PC-9 (cell line): ENCODE measurements at regions not wholly inside any gene's neighbourhood (a gene's known extent, or its start where the extent isn't known, plus 50 kb on each side); places are given as distances from the start of the nearest gene placed in this dataset.

Experiments
- BruUV-seq: library from RNA; stranded (reverse); fragments of 400-500 nt; replicated peaks from 2 replicates; lab custom pipeline; 2021; lab: Mats Ljungman, UMichigan
- CTCF ChIA-PET: fragments of 300-600 bp; sonication (Branson Sonifier 250); formaldehyde crosslinking; loops from one replicate; lab custom pipeline; 2022; ENCODE audit warnings: antibody characterized with exemption; lab: Charles Lee
- POLR2A ChIA-PET: fragments of 300-600 bp; sonication (Branson Sonifier 250); formaldehyde crosslinking; loops from one replicate; lab custom pipeline; 2022; ENCODE audit warnings: antibody characterized with exemption; ENCODE audit not compliant: unreplicated experiment; lab: Charles Lee
- DNase-seq, 2 experiments: peaks; one replicate each; pipeline versions ENCODE4 v3.0.0 to v3.0.0-alpha.2; 2015 to 2022; ENCODE audit warnings: mixed read lengths in 1 of 2
- H2AFZ ChIP-seq: fragments of 200-600 bp; sonication (generic); 2 replicates; pipeline ENCODE4 v1.8.1; 2017; ENCODE audit warnings: antibody characterized with exemption
- H3F3A ChIP-seq: fragments of 200-600 bp; sonication (generic); 2 replicates; pipeline ENCODE4 v1.8.1; 2017; ENCODE audit warnings: antibody characterized with exemption, mild to moderate bottlenecking, low read depth; ENCODE audit not compliant: insufficient read depth
- H3K27ac ChIP-seq: fragments of 200-600 bp; sonication (generic); 2 replicates; pipeline ENCODE4 v1.6.1; 2016; ENCODE audit warnings: mixed run types
- H3K27me3 ChIP-seq: fragments of 200-600 bp; sonication (generic); 2 replicates; pipeline ENCODE4 v1.6.1; 2016; ENCODE audit warnings: low read depth, mixed run types; ENCODE audit not compliant: insufficient read depth
- H3K36me3 ChIP-seq: fragments of 200-600 bp; sonication (generic); 2 replicates; pipeline ENCODE4 v1.6.1; 2016; ENCODE audit warnings: low read depth, mixed run types
- H3K4me1 ChIP-seq: fragments of 200-600 bp; sonication (generic); replicated peaks from 2 replicates; pipeline ENCODE4 v1.6.1; 2016; ENCODE audit warnings: mixed run types; ENCODE audit not compliant: insufficient read depth
- H3K4me2 ChIP-seq: fragments of 200-600 bp; sonication (generic); 2 replicates; pipeline ENCODE4 v1.6.1; 2017; ENCODE audit warnings: mixed run types
- H3K4me3 ChIP-seq: fragments of 200-600 bp; sonication (generic); 2 replicates; pipeline ENCODE4 v1.6.1; 2016; ENCODE audit warnings: mixed run types
- H3K79me2 ChIP-seq: fragments of 200-600 bp; sonication (generic); 2 replicates; pipeline ENCODE4 v1.6.1; 2017; ENCODE audit warnings: low read depth, mixed run types
- H3K9me2 ChIP-seq: fragments of 200-600 bp; sonication (generic); 2 replicates; pipeline ENCODE4 v1.8.1; 2017; ENCODE audit warnings: mild to moderate bottlenecking; ENCODE audit not compliant: insufficient read depth
- H3K9me3 ChIP-seq: fragments of 200-600 bp; sonication (generic); 2 replicates; pipeline ENCODE4 v1.8.1; 2016; ENCODE audit warnings: low read depth; ENCODE audit not compliant: insufficient read depth
- H4K20me1 ChIP-seq: fragments of 200-600 bp; sonication (generic); 2 replicates; pipeline ENCODE4 v1.8.1; 2017; ENCODE audit not compliant: insufficient read depth
- CTCF ChIP-seq: fragments of 200-600 bp; sonication (generic); conservative IDR thresholded peaks from 2 replicates; pipeline ENCODE4 v1.6.1; 2017; ENCODE audit warnings: mixed run types, antibody characterized with exemption, mild to moderate bottlenecking, moderate library complexity
- EZH2 ChIP-seq: fragments of 200-600 bp; sonication (generic); IDR thresholded peaks from 2 replicates; pipeline ENCODE4 v1.8.0; 2017; ENCODE audit warnings: antibody characterized with exemption, low read depth
- intact Hi-C: fragments of 100-400 bp; cut with micrococcal nuclease; formaldehyde crosslinking; loops from one replicate; pipeline ENCODE4 v1.10.0; 2022; ENCODE audit not compliant: unreplicated experiment

GRCh38 chr14:103259801-103260628 is 74.0 kb upstream of the EIF5 start:
- Histone ChIP-seq H2AFZ (peak overlapping the region; percentile 83), H3K79me2 (no peaks in the 10 kb centered on the region), H4K20me1 (no peaks in the 10 kb centered on the region), H3F3A (peaks cover 42% of the 10 kb centered on the region), H3K4me3 (peak overlapping the region; percentile 58), H3K9me2 (no peaks in the 10 kb centered on the region), H3K9me3 (peaks cover 10% of the 10 kb centered on the region), H3K27me3 (no peaks in the 10 kb centered on the region), H3K4me1 (peaks cover 50% of the 10 kb centered on the region), H3K36me3 (no peaks in the 10 kb centered on the region), H3K27ac (peak overlapping the region; percentile 80), H3K4me2 (peak overlapping the region; percentile 82)
- DNase-seq, result peak in 1 of 2 experiments; percentile 74
- TF ChIP-seq EZH2 (no peak), CTCF (no peak)
- no TSS peak for BruUV-seq
- ChIA-PET POLR2A (interaction anchor here (0.6 to 0.7 kb wide), 2 partner anchors 54 to 164 kb away, joined by 3 to 4 read pairs; no protein-coding TSS in a partner anchor), CTCF (no interaction called here)
- intact Hi-C loops, result loop anchor here (5.0 kb wide), 1 partner anchor 53 kb away; no protein-coding TSS in a partner anchor

- ChIA-PET CTCF (interaction anchor here (1.2 kb wide), 1 partner anchor 10 kb away, joined by 3 read pairs; no protein-coding TSS in a partner anchor), POLR2A (interaction anchor here (0.6 kb wide), 2 partner anchors 53 to 160 kb away, joined by 4 to 8 read pairs; no protein-coding TSS in a partner anchor)
- Histone ChIP-seq H3K4me2 (peak overlapping the region; percentile 82), H3K9me3 (peaks cover 10% of the 10 kb centered on the region), H3K27ac (peak overlapping the region; percentile 80), H3K27me3 (no peaks in the 10 kb centered on the region), H4K20me1 (no peaks in the 10 kb centered on the region), H3K9me2 (no peaks in the 10 kb centered on the region), H3F3A (peaks cover 42% of the 10 kb centered on the region), H3K4me1 (peaks cover 47% of the 10 kb centered on the region), H2AFZ (peak overlapping the region; percentile 83), H3K36me3 (no peaks in the 10 kb centered on the region), H3K79me2 (no peaks in the 10 kb centered on the region), H3K4me3 (peak overlapping the region; percentile 58)
- intact Hi-C loops, result loop anchor here (5.0 kb wide), 1 partner anchor 53 kb away; no protein-coding TSS in a partner anchor
- TF ChIP-seq CTCF (no peak), EZH2 (no peak)
- peak; percentile 68 to 71 for DNase-seq
- BruUV-seq, result no TSS peak
Observed at GRCh38 chr14:103260629-103261124, 73.4 kb upstream of the EIF5 start.

- no peaks in the 10 kb centered on the region for H3K36me3 ChIP-seq
- no peak overlapping the region for H3K27ac ChIP-seq
- BruUV-seq, result no TSS peak
- CTCF ChIA-PET, result no interaction called here
- no peak for TF ChIP-seq EZH2
- no peak for TF ChIP-seq CTCF
- no peaks in the 10 kb centered on the region for H3K9me2 ChIP-seq
- H3K79me2 ChIP-seq, result no peaks in the 10 kb centered on the region
- peaks cover 14% of the 10 kb centered on the region; the same call in 1 of the 2 replicates for H3F3A ChIP-seq
- no peaks in the 10 kb centered on the region for H4K20me1 ChIP-seq
- intact Hi-C loops, result no loop called here
- H2AFZ ChIP-seq, result no peak overlapping the region
- H3K9me3 ChIP-seq, result no peaks in the 10 kb centered on the region; the same call in 1 of the 2 replicates
- no peaks in the 10 kb centered on the region for H3K27me3 ChIP-seq
- no peak overlapping the region for H3K4me3 ChIP-seq
- H3K4me2 ChIP-seq, result no peak overlapping the region
- no peak for DNase-seq
- H3K4me1 ChIP-seq, result peaks cover 8% of the 10 kb centered on the region; the same call in 1 of the 2 replicates
- POLR2A ChIA-PET, result no interaction called here
Observed at GRCh38 chr14:103267226-103267910, 66.7 kb upstream of the EIF5 start.
